ENCODE measurements at regions not wholly inside any gene's neighbourhood (a gene's known extent, or its start where the extent isn't known, plus 50 kb on each side); places are given as distances from the start of the nearest gene placed in this dataset.

- Histone ChIP-seq H2AFZ (ENCODE audit: low read depth, low read length) (no peak overlapping the region), H3K4me1 (ENCODE audit: control insufficient read depth, extremely low read depth, insufficient read depth, low read length) (no peaks in the 10 kb centered on the region), H3K79me2 (ENCODE audit: control insufficient read depth, insufficient read depth, low read length) (no peaks in the 10 kb centered on the region), H3K27me3 (ENCODE audit: control insufficient read depth in 2 of 2, insufficient read depth in 2 of 2, low read length in 2 of 2) (no peaks in the 10 kb centered on the region), H3K27ac (ENCODE audit: insufficient read depth, low read depth, low read length) (no peak overlapping the region), H3K4me3 (replicated peaks in 1 of 3; ENCODE audit: insufficient read depth in 1 of 3, low read depth in 1 of 3, low read length in 3 of 3) (no peak overlapping the region), H3K4me2 (ENCODE audit: insufficient read depth, low read length) (no peak overlapping the region), H3K9ac (replicated peaks; ENCODE audit: extremely low read depth, insufficient read depth, low read length) (no peak overlapping the region), H3K36me3 (ENCODE audit: control insufficient read depth in 2 of 2, extremely low read depth in 1 of 2, insufficient read depth in 2 of 2, low read length in 2 of 2) (no peaks in the 10 kb centered on the region), H3K9me1 (replicated peaks; ENCODE audit: control insufficient read depth, extremely low read depth, insufficient read depth, low read length) (no peaks in the 10 kb centered on the region), H4K20me1 (replicated peaks; ENCODE audit: control insufficient read depth, extremely low read depth, insufficient read depth, low read length) (no peaks in the 10 kb centered on the region), H3K9me3 (replicated peaks; ENCODE audit: control insufficient read depth, insufficient read depth, low read length) (peaks cover 4% of the 10 kb centered on the region)
- no TSS peak for BruUV-seq (replicated peaks)
- no peak for FAIRE-seq
- ChIA-PET POLR2A (no interaction called here), CTCF (no interaction called here)
- dilution Hi-C loops (cut with MboI; ENCODE audit: extremely low pct_ligation_motif_present, low sequenced_read_pairs): no loop called here
- intact Hi-C loops (cut with micrococcal nuclease): no loop called here
- DNase-seq (ENCODE audit: low read depth, low spot score): no peak
- no peak for TF ChIP-seq JUN (IDR thresholded peaks at IDR 0.05; ENCODE audit: borderline replicate concordance, insufficient read depth, insufficient read length, low read depth)
- no peak for TF ChIP-seq CTCF (IDR thresholded peaks at IDR 0.05; ENCODE audit: extremely low read depth in 1 of 2, insufficient read depth in 1 of 2, low read depth in 1 of 2, low read length in 2 of 2)
These were observed 987.6 kb upstream of the RBFOX1 start for GRCh38 chr16:6345090-6345489.

- no peak overlapping the region for H2AFZ ChIP-seq (ENCODE audit: low read depth, low read length)
- TF ChIP-seq POLR2A (IDR thresholded peaks at IDR 0.05; ENCODE audit: low read depth, low read length) (no peak), JUN (IDR thresholded peaks at IDR 0.05; ENCODE audit: borderline replicate concordance, insufficient read depth, insufficient read length, low read depth) (no peak), GATA2 (IDR thresholded peaks at IDR 0.05; ENCODE audit: insufficient read depth, insufficient read length, low read depth, low read length) (no peak), MYC (IDR thresholded peaks at IDR 0.05; ENCODE audit: low read depth, low read length) (no peak), POLR2AphosphoS5 (IDR thresholded peaks at IDR 0.05; ENCODE audit: insufficient read depth, low read depth, low read length) (no peak), FOS (IDR thresholded peaks at IDR 0.05; ENCODE audit: borderline replicate concordance, insufficient read depth, low read length) (no peak), EZH2 (IDR thresholded peaks at IDR 0.05; ENCODE audit: borderline replicate concordance, low read depth, low read length, severe bottlenecking) (no peak), CTCF (IDR thresholded peaks at IDR 0.05; ENCODE audit: extremely low read depth in 1 of 2, insufficient read depth in 1 of 2, low read depth in 1 of 2, low read length in 2 of 2) (no peak), MAX (IDR thresholded peaks at IDR 0.05; ENCODE audit: insufficient read depth, insufficient read length) (no peak)
- H3K9me3 ChIP-seq (replicated peaks; ENCODE audit: control insufficient read depth, insufficient read depth, low read length): peaks cover 2% of the 10 kb centered on the region
- BruUV-seq (replicated peaks): no TSS peak
- ChIA-PET POLR2A (no interaction called here), CTCF (no interaction called here)
- dilution Hi-C loops (cut with MboI; ENCODE audit: extremely low pct_ligation_motif_present, low sequenced_read_pairs) (no loop called here), intact Hi-C loops (cut with micrococcal nuclease) (no loop called here)
- no peaks in the 10 kb centered on the region for H3K9me1 ChIP-seq (replicated peaks; ENCODE audit: control insufficient read depth, extremely low read depth, insufficient read depth, low read length)
- no peak overlapping the region for H3K4me2 ChIP-seq (ENCODE audit: insufficient read depth, low read length)
- no peaks in the 10 kb centered on the region for H3K79me2 ChIP-seq (ENCODE audit: control insufficient read depth, insufficient read depth, low read length)
- no peaks in the 10 kb centered on the region for H3K27me3 ChIP-seq (ENCODE audit: control insufficient read depth in 2 of 2, insufficient read depth in 2 of 2, low read length in 2 of 2)
- no peak overlapping the region for H3K27ac ChIP-seq (ENCODE audit: insufficient read depth, low read depth, low read length)
- no peaks in the 10 kb centered on the region for H4K20me1 ChIP-seq (replicated peaks; ENCODE audit: control insufficient read depth, extremely low read depth, insufficient read depth, low read length)
- no peaks in the 10 kb centered on the region for H3K36me3 ChIP-seq (ENCODE audit: control insufficient read depth in 2 of 2, extremely low read depth in 1 of 2, insufficient read depth in 2 of 2, low read length in 2 of 2)
- H3K9ac ChIP-seq (replicated peaks; ENCODE audit: extremely low read depth, insufficient read depth, low read length): no peak overlapping the region
- DNase-seq (ENCODE audit: low read depth, low spot score): no peak
- no peak for FAIRE-seq
- no peaks in the 10 kb centered on the region for H3K4me1 ChIP-seq (ENCODE audit: control insufficient read depth, extremely low read depth, insufficient read depth, low read length)
- H3K4me3 ChIP-seq (replicated peaks in 1 of 3; ENCODE audit: insufficient read depth in 1 of 3, low read depth in 1 of 3, low read length in 3 of 3): no peak overlapping the region
These were observed 989.5 kb upstream of the RBFOX1 start for GRCh38 chr16:6343157-6343556.
